ENCODE measurements at regions not wholly inside any gene's neighbourhood (a gene's known extent, or its start where the extent isn't known, plus 50 kb on each side); places are given as distances from the start of the nearest gene placed in this dataset.

DNA sequence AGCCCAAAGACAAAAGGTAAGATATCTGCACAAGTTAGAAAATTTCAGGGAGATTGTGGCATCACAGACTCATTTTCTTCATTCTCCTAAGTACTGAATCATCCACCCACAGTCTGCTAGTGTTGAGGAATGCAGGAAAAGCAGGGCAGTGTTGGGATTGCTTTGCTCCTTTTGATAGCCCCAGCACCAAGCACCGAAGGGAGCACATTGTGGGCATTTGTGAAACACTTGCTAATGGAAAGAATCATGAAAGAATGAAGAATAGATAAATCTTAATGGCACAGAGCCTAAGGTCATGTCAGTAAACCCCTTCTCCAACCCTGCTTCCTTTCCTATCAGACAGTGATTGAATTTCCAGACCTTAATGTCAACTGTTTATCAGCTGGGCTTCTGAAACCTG, 103.1 kb upstream of the GPRIN3 start:
- 8 to 15% (median 9%) methylated on average over 1 of the region's 1 CpG for WGBS, 3 donors
- H3K4me3 ChIP-seq: no peak overlapping the region
- no peak for DNase-seq

DNA sequence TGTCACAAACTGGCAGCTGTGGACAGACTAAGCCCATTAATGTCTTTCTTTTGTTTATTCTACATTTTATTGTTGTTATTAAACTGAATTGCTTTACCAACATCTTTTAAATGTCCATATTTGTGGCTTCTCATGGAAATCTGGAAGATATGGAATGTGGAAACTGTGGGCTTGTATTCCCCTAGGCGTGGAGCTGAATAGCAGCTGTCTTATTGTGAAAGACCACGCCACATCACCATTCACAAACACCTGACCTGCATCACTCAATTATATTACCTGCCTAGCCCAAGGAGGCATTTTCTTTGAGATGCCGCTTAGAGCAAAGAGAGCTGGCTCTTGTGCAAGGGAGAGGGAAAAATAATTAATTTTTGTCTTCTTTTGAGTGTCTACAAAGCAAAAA, 96.9 kb upstream of the GPRIN3 start:
- 91 to 95% (median 94%) methylated on average over 3 of the region's 3 CpGs for WGBS, 3 donors
- intact Hi-C loops (cut with DNase I): no loop called here
- no peak overlapping the region for H3K27ac ChIP-seq
- DNase-seq: no peak
- H3K4me3 ChIP-seq: no peak overlapping the region
- peaks cover 2% of the 10 kb centered on the region for H3K4me1 ChIP-seq (ENCODE audit: insufficient read depth)
- H3K27me3 ChIP-seq: no peaks in the 10 kb centered on the region
- H3K36me3 ChIP-seq: no peaks in the 10 kb centered on the region
- TF ChIP-seq POLR2A (IDR thresholded peaks at IDR 0.05) (no peak), EP300 (IDR thresholded peaks at IDR 0.05) (no peak)
- TF ChIP-seq, protein P1, sequence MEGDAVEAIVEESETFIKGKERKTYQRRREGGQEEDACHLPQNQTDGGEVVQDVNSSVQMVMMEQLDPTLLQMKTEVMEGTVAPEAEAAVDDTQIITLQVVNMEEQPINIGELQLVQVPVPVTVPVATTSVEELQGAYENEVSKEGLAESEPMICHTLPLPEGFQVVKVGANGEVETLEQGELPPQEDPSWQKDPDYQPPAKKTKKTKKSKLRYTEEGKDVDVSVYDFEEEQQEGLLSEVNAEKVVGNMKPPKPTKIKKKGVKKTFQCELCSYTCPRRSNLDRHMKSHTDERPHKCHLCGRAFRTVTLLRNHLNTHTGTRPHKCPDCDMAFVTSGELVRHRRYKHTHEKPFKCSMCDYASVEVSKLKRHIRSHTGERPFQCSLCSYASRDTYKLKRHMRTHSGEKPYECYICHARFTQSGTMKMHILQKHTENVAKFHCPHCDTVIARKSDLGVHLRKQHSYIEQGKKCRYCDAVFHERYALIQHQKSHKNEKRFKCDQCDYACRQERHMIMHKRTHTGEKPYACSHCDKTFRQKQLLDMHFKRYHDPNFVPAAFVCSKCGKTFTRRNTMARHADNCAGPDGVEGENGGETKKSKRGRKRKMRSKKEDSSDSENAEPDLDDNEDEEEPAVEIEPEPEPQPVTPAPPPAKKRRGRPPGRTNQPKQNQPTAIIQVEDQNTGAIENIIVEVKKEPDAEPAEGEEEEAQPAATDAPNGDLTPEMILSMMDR (IDR thresholded peaks at IDR 0.05): no peak
- no peaks in the 10 kb centered on the region for H3K9me3 ChIP-seq

More for the DNA sequence above, 103.1 kb upstream of the GPRIN3 start:
- TF ChIP-seq POLR2A (IDR thresholded peaks at IDR 0.05): no peak
- TF ChIP-seq EP300 (IDR thresholded peaks at IDR 0.05): no peak
- TF ChIP-seq, protein P1 (IDR thresholded peaks at IDR 0.05): no peak
- Histone ChIP-seq H3K36me3 (no peaks in the 10 kb centered on the region), H3K9me3 (no peaks in the 10 kb centered on the region), H3K27me3 (no peaks in the 10 kb centered on the region), H3K4me1 (ENCODE audit: insufficient read depth) (peaks cover 3% of the 10 kb centered on the region), H3K27ac (no peak overlapping the region)
- intact Hi-C loops (cut with DNase I): no loop called here

- Histone ChIP-seq H3K27ac (no peak overlapping the region), H3K36me3 (no peaks in the 10 kb centered on the region), H3K27me3 (no peaks in the 10 kb centered on the region), H3K9me3 (no peaks in the 10 kb centered on the region), H3K4me3 (no peak overlapping the region), H3K4me1 (ENCODE audit: insufficient read depth) (peaks cover 2% of the 10 kb centered on the region)
- DNase-seq: no peak
- 81 to 90% (median 88%) methylated on average over 2 of the region's 2 CpGs for WGBS, 3 donors
- TF ChIP-seq EP300 (IDR thresholded peaks at IDR 0.05) (no peak), POLR2A (IDR thresholded peaks at IDR 0.05) (no peak)
- TF ChIP-seq, protein P1 (IDR thresholded peaks at IDR 0.05): no peak
- intact Hi-C loops (cut with DNase I): no loop called here
Observed at GRCh38 chr4:89403826-89404225, 96.2 kb upstream of the GPRIN3 start.

DNA sequence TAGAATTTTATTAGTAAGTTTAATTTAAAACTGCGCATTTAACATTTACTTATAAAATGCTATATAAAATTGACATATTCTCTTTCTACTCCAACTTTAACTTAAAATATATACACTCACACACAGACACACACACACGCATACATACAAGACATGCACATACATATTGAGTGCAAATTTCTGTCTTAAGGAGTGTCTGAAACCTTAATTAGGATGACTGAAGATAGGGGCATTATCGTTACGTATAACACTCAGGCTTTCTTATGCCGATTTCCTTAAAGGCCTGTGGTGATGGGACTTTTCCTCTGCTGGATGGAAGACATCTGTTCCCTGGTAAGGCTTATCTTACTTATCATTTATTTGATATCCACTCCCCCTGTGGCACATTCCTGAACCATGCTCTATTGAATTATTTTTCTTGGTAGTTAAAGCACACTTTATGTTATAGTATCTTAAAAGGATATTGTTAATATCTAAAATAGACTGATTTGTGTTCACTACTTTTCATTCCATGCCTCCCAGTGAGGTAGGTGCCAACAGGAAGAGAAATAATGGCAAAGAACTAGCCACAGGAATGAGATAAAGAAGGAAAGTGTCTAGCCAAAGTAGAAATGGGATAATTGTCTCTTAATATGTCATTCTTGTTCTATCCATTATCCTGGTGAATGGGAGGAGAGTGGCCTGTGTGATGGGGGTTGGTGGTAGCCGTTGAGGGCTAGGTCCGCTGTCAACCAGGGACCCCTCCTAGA, 92.9 kb upstream of the GPRIN3 start:
- H3K27me3 ChIP-seq: no peaks in the 10 kb centered on the region
- intact Hi-C loops (cut with DNase I): no loop called here
- TF ChIP-seq POLR2A (IDR thresholded peaks at IDR 0.05): no peak
- no peak for TF ChIP-seq EP300 (IDR thresholded peaks at IDR 0.05)
- TF ChIP-seq, protein P1 (IDR thresholded peaks at IDR 0.05): no peak
- peaks cover 2% of the 10 kb centered on the region for H3K4me1 ChIP-seq (ENCODE audit: insufficient read depth)
- 77 to 81% (median 79%) methylated on average over 7 of the region's 7 CpGs for WGBS, 3 donors
- no peak overlapping the region for H3K27ac ChIP-seq
- H3K4me3 ChIP-seq: no peak overlapping the region
- no peaks in the 10 kb centered on the region for H3K36me3 ChIP-seq
- H3K9me3 ChIP-seq: no peaks in the 10 kb centered on the region
- DNase-seq: no peak

All from ovary (tissue), 7 donors.